Mammary epithelial cell (primary cell): ENCODE measurements at regions not wholly inside any gene's neighbourhood (a gene's known extent, or its start where the extent isn't known, plus 50 kb on each side); places are given as distances from the start of the nearest gene placed in this dataset.

Experiments used
- EZH2 ChIP-seq: IDR thresholded peaks from 2 replicates; pipeline ENCODE4 v1.6.1; 2012; ENCODE audit warnings: low read length, inconsistent platforms, borderline replicate concordance
- TF ChIP-seq, protein P1 (sequence below), 2 donors: IDR thresholded peaks in 1 of 2; conservative IDR thresholded peaks in 1 of 2; 2 replicates each; pipeline ENCODE4 v1.5.1; 2011 to 2012; ENCODE audit warnings: inconsistent platforms in 2 of 2, low read length in 2 of 2, mild to moderate bottlenecking in 2 of 2, control low read depth in 1 of 2, low read depth in 1 of 2; ENCODE audit not compliant: insufficient read depth in 1 of 2; ENCODE audit errors: extremely low read depth in 1 of 2

- TF ChIP-seq, protein P1, sequence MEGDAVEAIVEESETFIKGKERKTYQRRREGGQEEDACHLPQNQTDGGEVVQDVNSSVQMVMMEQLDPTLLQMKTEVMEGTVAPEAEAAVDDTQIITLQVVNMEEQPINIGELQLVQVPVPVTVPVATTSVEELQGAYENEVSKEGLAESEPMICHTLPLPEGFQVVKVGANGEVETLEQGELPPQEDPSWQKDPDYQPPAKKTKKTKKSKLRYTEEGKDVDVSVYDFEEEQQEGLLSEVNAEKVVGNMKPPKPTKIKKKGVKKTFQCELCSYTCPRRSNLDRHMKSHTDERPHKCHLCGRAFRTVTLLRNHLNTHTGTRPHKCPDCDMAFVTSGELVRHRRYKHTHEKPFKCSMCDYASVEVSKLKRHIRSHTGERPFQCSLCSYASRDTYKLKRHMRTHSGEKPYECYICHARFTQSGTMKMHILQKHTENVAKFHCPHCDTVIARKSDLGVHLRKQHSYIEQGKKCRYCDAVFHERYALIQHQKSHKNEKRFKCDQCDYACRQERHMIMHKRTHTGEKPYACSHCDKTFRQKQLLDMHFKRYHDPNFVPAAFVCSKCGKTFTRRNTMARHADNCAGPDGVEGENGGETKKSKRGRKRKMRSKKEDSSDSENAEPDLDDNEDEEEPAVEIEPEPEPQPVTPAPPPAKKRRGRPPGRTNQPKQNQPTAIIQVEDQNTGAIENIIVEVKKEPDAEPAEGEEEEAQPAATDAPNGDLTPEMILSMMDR (conservative IDR thresholded peaks at IDR 0.05 in 1 of 2, IDR thresholded peaks at IDR 0.05 in 1 of 2; ENCODE audit: extremely low read depth in 1 of 2, insufficient read depth in 1 of 2, low read depth in 1 of 2, low read length in 2 of 2), result no peak
- no peak for TF ChIP-seq EZH2
These were observed 262.5 kb upstream of the ARHGAP20 start for GRCh38 chr11:110974731-110975130.
